AG04449 (cell line): ENCODE measurements at regions not wholly inside any gene's neighbourhood (a gene's known extent, or its start where the extent isn't known, plus 50 kb on each side); places are given as distances from the start of the nearest gene placed in this dataset.

ENCODE experiments used
- CTCF ChIA-PET: fragments of 350-600 bp; formaldehyde crosslinking; extraction: SDS; loops from one replicate; lab custom pipeline; 2021; ENCODE audit warnings: antibody characterized with exemption; lab: Yijun Ruan, JAX
- POLR2A ChIA-PET: fragments of 400-600, 350-600 bp; formaldehyde crosslinking; extraction: SDS; loops from one replicate; lab custom pipeline; 2020; ENCODE audit warnings: antibody characterized with exemption, inconsistent platforms; lab: Yijun Ruan, JAX
- DNase-seq: peaks from one replicate; pipeline ENCODE4 v3.0.0-alpha.2; 2010; ENCODE audit warnings: low read depth, low spot score
- H3K4me3 ChIP-seq: 2 replicates; pipeline ENCODE4 v1.5.1; 2011; ENCODE audit warnings: low read depth, mild to moderate bottlenecking, control low read depth, low read length
- TF ChIP-seq, protein P1 (sequence below): IDR thresholded peaks from one replicate; pipeline ENCODE4 v1.5.1; 2011; ENCODE audit warnings: mild to moderate bottlenecking, moderate library complexity, low read length, control low read depth, inconsistent platforms; ENCODE audit not compliant: insufficient read depth; ENCODE audit errors: missing control alignments

- no peak for DNase-seq
- TF ChIP-seq, protein P1, sequence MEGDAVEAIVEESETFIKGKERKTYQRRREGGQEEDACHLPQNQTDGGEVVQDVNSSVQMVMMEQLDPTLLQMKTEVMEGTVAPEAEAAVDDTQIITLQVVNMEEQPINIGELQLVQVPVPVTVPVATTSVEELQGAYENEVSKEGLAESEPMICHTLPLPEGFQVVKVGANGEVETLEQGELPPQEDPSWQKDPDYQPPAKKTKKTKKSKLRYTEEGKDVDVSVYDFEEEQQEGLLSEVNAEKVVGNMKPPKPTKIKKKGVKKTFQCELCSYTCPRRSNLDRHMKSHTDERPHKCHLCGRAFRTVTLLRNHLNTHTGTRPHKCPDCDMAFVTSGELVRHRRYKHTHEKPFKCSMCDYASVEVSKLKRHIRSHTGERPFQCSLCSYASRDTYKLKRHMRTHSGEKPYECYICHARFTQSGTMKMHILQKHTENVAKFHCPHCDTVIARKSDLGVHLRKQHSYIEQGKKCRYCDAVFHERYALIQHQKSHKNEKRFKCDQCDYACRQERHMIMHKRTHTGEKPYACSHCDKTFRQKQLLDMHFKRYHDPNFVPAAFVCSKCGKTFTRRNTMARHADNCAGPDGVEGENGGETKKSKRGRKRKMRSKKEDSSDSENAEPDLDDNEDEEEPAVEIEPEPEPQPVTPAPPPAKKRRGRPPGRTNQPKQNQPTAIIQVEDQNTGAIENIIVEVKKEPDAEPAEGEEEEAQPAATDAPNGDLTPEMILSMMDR, result no peak
- ChIA-PET CTCF (no interaction called here), POLR2A (no interaction called here)
- no peak overlapping the region for H3K4me3 ChIP-seq
Observed at GRCh38 chr12:131352296-131352900, 358.5 kb upstream of the SFSWAP start.

DNA sequence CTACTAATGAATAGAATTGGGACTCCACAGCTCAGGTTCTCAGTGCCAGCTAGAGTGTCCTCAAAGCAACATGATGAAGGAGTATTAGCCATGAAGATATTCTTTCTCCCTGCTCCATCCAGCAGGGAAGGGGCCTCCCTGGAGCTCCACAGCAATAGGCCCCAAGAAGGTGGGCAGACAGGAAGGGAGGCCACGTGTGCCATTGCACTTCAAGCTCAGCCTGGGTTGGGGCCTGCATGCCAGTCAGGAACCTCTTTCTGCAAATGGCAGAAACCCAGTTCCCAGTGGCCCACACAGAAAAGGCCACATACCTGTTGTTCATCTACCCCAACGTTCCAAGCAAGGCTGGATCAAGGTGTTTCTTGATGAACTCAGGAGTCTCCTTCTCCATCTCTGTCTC is 357.5 kb upstream of the SFSWAP start:
- ChIA-PET CTCF (no interaction called here), POLR2A (no interaction called here)
- no peak for DNase-seq
- H3K4me3 ChIP-seq, result no peak overlapping the region
- TF ChIP-seq, protein P1, result no peak

DNA sequence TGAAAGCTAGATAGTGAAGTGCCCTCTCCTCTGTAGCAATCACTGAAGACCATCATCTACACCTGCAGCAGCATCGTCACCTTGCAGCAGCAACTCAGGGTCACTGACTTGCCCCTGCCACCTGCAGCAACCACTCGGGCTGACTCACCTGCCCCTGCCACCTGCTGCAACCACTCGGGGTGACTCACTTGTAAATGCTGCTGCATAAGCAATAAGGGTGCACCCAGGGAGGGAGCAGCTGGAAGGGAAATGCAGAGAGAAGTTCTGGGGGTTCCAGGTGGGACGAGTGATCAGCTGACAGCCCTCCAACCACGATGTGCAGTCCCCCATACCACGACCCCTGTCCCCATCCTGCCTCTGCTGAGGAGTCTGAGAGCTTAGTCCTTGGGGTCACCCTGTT is 357.1 kb upstream of the SFSWAP start:
- POLR2A ChIA-PET, result no interaction called here
- no peak for DNase-seq
- TF ChIP-seq, protein P1, result no peak
- CTCF ChIA-PET, result no interaction called here
- no peak overlapping the region for H3K4me3 ChIP-seq

DNA sequence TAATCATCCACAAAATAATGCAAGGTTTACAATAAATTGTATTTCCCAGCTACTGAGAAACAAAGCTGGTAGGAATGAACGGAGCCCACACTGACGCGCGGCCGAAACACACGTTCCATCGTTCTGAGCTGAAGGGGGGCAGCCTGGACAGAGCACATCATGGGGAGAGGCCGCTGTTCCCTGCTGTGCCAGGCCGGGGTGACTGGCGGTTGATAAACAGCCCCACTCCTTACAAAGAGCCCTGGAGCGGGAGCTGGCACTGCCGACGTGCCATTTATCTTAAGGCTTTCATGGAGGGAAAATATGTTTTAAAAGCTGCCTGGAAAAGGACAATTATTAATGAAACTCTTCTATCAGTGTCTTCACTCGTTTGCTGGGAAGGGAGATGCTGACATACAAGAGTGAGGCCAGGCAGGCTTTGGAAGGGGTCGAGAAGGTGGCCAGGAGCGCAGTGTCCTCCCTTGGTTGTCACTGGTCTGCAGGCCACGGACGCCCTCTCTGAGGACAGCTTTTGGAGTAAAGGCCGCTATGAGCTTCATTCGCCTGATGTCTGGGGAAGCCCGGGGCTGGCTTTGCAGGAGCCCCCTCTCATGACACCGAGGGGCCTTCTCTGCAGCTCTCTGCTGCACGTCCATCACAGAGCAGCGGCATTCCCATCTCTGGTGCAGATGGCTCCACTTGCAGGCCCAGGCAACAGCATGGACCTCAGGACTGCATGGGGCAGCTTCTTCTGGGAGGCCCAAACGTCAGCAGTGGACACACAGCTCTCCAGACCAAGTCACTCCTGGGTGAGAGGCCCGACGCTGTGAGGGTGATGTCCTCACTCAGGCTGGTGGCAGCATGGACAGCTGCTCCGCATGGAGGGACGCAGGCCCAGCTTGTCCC is 355.3 kb upstream of the SFSWAP start:
- POLR2A ChIA-PET, result no interaction called here
- TF ChIP-seq, protein P1, result no peak
- H3K4me3 ChIP-seq, result no peak overlapping the region
- no peak for DNase-seq
- CTCF ChIA-PET, result no interaction called here

- POLR2A ChIA-PET, result no interaction called here
- no peak for DNase-seq
- TF ChIP-seq, protein P1, result no peak
Observed at GRCh38 chr12:131356485-131357184, 354.3 kb upstream of the SFSWAP start.

More at GRCh38 chr12:131356485-131357184, 354.3 kb upstream of the SFSWAP start:
- H3K4me3 ChIP-seq, result no peak overlapping the region
- CTCF ChIA-PET, result no interaction called here
